Lower leg skin (tissue), 4 donors: ENCODE measurements at regions not wholly inside any gene's neighbourhood (a gene's known extent, or its start where the extent isn't known, plus 50 kb on each side); places are given as distances from the start of the nearest gene placed in this dataset.

Experiments used
- DNase-seq, 2 donors: peaks; one replicate each; pipeline ENCODE4 v3.0.0-alpha.2; 2019; ENCODE audit warnings: low spot score in 2 of 2
- H3K4me3 ChIP-seq: fragments of 200-600 bp; sonication (generic); 2 replicates; pipeline ENCODE4 v1.5.1; 2017; ENCODE audit warnings: mild to moderate bottlenecking, low read depth; ENCODE audit not compliant: poor library complexity, severe bottlenecking
- CTCF ChIP-seq, 3 donors: fragments of 450-650 bp; IDR thresholded peaks; one replicate each; pipeline ENCODE4 v1.5.1; 2016; ENCODE audit warnings: antibody characterized with exemption in 3 of 3, mild to moderate bottlenecking in 3 of 3, moderate library complexity in 2 of 3
- POLR2A ChIP-seq, 2 donors: fragments of 450-650 bp; IDR thresholded peaks; one replicate each; pipeline ENCODE4 v1.6.1; 2016 to 2017; ENCODE audit warnings: antibody characterized with exemption in 2 of 2, mild to moderate bottlenecking in 1 of 2, moderate library complexity in 1 of 2
- WGBS, 2 donors: methylation state at CpG; one replicate each; pipeline ENCODE4 v1.1.5; 2018; 5-methylcytosine and 5-hydroxymethylcytosine counted together
- intact Hi-C: fragments of 100-400 bp; cut with DNase I; formaldehyde crosslinking; loops from one replicate; pipeline ENCODE4 v1.15.0; 2023; ENCODE audit warnings: low total_unique reads

- no peak for TF ChIP-seq CTCF (IDR thresholded peaks at IDR 0.05)
- no peak for TF ChIP-seq POLR2A (IDR thresholded peaks at IDR 0.05)
- intact Hi-C loops, result no loop called here
- DNase-seq, result no peak
- no peak overlapping the region for H3K4me3 ChIP-seq
- 63 to 71% methylated on average over 2 of the region's 2 CpGs for WGBS, 2 donors
Observed at GRCh38 chr2:66686755-66687154, 251.8 kb downstream of the MEIS1 start.

- H3K4me3 ChIP-seq, result no peak overlapping the region
- no peak for TF ChIP-seq POLR2A (IDR thresholded peaks at IDR 0.05)
- WGBS, 2 donors, result 82 to 88% methylated on average over 8 of the region's 8 CpGs
- no peak for DNase-seq
- intact Hi-C loops, result no loop called here
Observed at GRCh38 chr2:66688951-66689350, 254.0 kb downstream of the MEIS1 start.

GRCh38 chr2:66689456-66690051 lies 254.6 kb downstream of the MEIS1 start:
- TF ChIP-seq CTCF (IDR thresholded peaks at IDR 0.05) (no peak), POLR2A (IDR thresholded peaks at IDR 0.05) (no peak)
- WGBS, 2 donors, result 79 to 85% methylated on average over 5 of the region's 5 CpGs

GRCh38 chr2:66691031-66691965 lies 256.4 kb downstream of the MEIS1 start:
- no peak overlapping the region for H3K4me3 ChIP-seq
- TF ChIP-seq POLR2A (IDR thresholded peaks at IDR 0.05), result no peak
- no peak for TF ChIP-seq CTCF (IDR thresholded peaks at IDR 0.05)
- intact Hi-C loops, result no loop called here
- DNase-seq, result no peak
- WGBS, 2 donors, result 74 to 77% methylated on average over 10 of the region's 10 CpGs

More at GRCh38 chr2:66689456-66690051, 254.6 kb downstream of the MEIS1 start:
- no peak overlapping the region for H3K4me3 ChIP-seq
- intact Hi-C loops, result no loop called here
- no peak for DNase-seq

- no peak overlapping the region for H3K4me3 ChIP-seq
Observed at GRCh38 chr2:66692521-66693054, 257.7 kb downstream of the MEIS1 start.

More at GRCh38 chr2:66692521-66693054, 257.7 kb downstream of the MEIS1 start:
- intact Hi-C loops, result no loop called here
- TF ChIP-seq POLR2A (IDR thresholded peaks at IDR 0.05) (no peak), CTCF (IDR thresholded peaks at IDR 0.05) (no peak)
- DNase-seq, result no peak
- 81 to 89% methylated on average over 7 of the region's 7 CpGs for WGBS, 2 donors
